Psoas muscle (tissue), 7 donors: ENCODE measurements at regions not wholly inside any gene's neighbourhood (a gene's known extent, or its start where the extent isn't known, plus 50 kb on each side); places are given as distances from the start of the nearest gene placed in this dataset.

Source experiments
- ATAC-seq, 4 donors: fragments of 200-7000 bp; cut with Tn5 transposase; one replicate each; pipeline ENCODE4 v1.9.1; 2020; ENCODE audit warnings: moderate library complexity in 3 of 4, mild to moderate bottlenecking in 2 of 4
- DNase-seq, 2 donors: peaks; one replicate each; pipeline ENCODE4 v3.0.0-alpha.2; 2020
- H3K27ac ChIP-seq: fragments of 200-600 bp; one replicate; pipeline ENCODE4 v1.8.0; 2022
- H3K27me3 ChIP-seq, 3 donors: fragments of 200-600 bp in 1 of 3; one replicate each; pipeline versions ENCODE4 v1.6.1 to v1.8.0; 2013 to 2022; ENCODE audit warnings: low read length in 2 of 3, mild to moderate bottlenecking in 2 of 3, moderate library complexity in 1 of 3; ENCODE audit not compliant: insufficient read depth in 3 of 3
- H3K36me3 ChIP-seq, 2 donors: fragments of 200-600 bp in 1 of 2; one replicate each; pipeline versions ENCODE4 v1.6.1 to v1.8.0; 2013 to 2022; ENCODE audit warnings: low read depth in 1 of 2, mild to moderate bottlenecking in 1 of 2, moderate library complexity in 1 of 2; ENCODE audit not compliant: insufficient read depth in 1 of 2
- H3K4me1 ChIP-seq: fragments of 200-600 bp; one replicate; pipeline ENCODE4 v1.8.0; 2022
- H3K4me3 ChIP-seq: fragments of 200-600 bp; one replicate; pipeline ENCODE4 v1.8.0; 2022; ENCODE audit warnings: mild to moderate bottlenecking
- H3K9me3 ChIP-seq: fragments of 200-600 bp; one replicate; pipeline ENCODE4 v1.8.0; 2022
- CTCF ChIP-seq: fragments of 200-600 bp; IDR thresholded peaks from one replicate; pipeline ENCODE4 v1.8.0; 2022; ENCODE audit warnings: antibody characterized with exemption
- WGBS, 3 donors: extraction: QIAGEN DNeasy Blood & Tissue Kit; methylation state at CpG; one replicate each; pipeline versions ENCODE4 v1.1.6 to v1.1.7; 2013; 5-methylcytosine and 5-hydroxymethylcytosine counted together
- intact Hi-C, 2 donors: fragments of 100-400 bp; cut with DNase I; formaldehyde crosslinking; loops; one replicate each; pipeline versions ENCODE4 v1.11.0 to v1.14.2; 2022
- donor health status: healthy with polysubstance abuse.
- donor health status: DM: no; HTN: no; CAD: no; lungs with moderate emphysema.
- donor health status: Bipolar disorder and iron deficiency.
- donor health status: healthy.
- donor health status: DM: yes; HTN: yes; CAD: no.
- donor health status: DM: no; HTN: no; CAD: no.
- donor health status: DM: yes; HTN: yes; CAD: no.

- H3K9me3 ChIP-seq, result no peaks in the 10 kb centered on the region
- WGBS, 3 donors, result 64 to 88% (median 80%) methylated on average over 3 of the region's 3 CpGs
- intact Hi-C loops, result no loop called here
- no peaks in the 10 kb centered on the region for H3K27me3 ChIP-seq
- no peak overlapping the region for H3K27ac ChIP-seq
- TF ChIP-seq CTCF, result no peak
- DNase-seq (no peak), ATAC-seq (no peak)
- H3K4me1 ChIP-seq, result no peaks in the 10 kb centered on the region
- no peaks in the 10 kb centered on the region for H3K36me3 ChIP-seq
- H3K4me3 ChIP-seq, result no peak overlapping the region
Observed at GRCh38 chr16:60605176-60605575, 1431.1 kb downstream of the CDH8 start.

DNA sequence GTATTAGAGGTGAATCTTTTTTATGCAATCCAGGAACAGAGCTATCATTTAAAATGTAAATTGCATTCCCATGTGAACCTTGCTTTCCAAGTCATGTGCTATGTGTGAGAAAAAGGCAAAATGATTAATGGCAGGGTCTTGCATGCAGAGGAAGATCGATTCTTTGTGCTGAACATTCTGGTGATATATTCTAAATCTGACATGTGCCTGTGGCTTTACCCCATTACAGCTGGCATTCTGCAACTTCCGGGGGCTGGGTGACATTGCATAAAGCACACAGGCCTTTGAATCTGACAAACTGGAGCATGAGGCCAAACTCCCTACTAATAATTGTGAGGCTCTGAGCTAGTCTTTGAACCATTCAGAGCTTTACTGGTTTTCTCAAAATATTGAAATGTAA, 1449.7 kb downstream of the CDH8 start:
- Histone ChIP-seq H3K4me3 (no peak overlapping the region), H3K27ac (no peak overlapping the region), H3K4me1 (no peaks in the 10 kb centered on the region), H3K36me3 (no peaks in the 10 kb centered on the region), H3K27me3 (no peaks in the 10 kb centered on the region), H3K9me3 (no peaks in the 10 kb centered on the region)
- no peak for DNase-seq
- ATAC-seq, result no peak
- intact Hi-C loops, result no loop called here
- 53 to 66% (median 62%) methylated on average over 2 of the region's 2 CpGs for WGBS, 3 donors
- TF ChIP-seq CTCF, result no peak

DNA sequence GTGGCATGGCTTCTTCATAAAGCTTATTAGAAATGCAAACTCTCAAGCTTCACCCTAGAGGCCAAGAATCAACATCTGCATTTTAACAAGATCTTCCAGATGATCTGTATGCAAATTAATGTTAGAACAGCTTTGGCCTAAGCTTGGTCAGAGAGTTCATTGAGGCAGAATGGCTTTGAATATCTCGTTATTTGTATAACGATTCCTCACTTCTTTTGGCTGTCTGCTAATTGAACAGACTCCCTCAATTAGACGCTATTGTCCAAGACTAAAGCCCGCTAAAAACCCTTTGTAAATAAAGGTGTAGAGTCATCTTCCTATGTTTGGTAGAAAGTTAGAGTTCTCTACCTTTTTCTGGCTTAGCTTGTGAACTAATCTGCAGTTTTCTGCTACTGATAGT, 1453.7 kb downstream of the CDH8 start:
- Histone ChIP-seq H3K27ac (no peak overlapping the region), H3K4me1 (no peaks in the 10 kb centered on the region), H3K27me3 (no peaks in the 10 kb centered on the region), H3K9me3 (no peaks in the 10 kb centered on the region), H3K36me3 (no peaks in the 10 kb centered on the region), H3K4me3 (no peak overlapping the region)
- WGBS, 3 donors, result 74 to 84% (median 78%) methylated on average over 4 of the region's 4 CpGs
- DNase-seq (no peak), ATAC-seq (no peak)
- intact Hi-C loops, result no loop called here
- TF ChIP-seq CTCF, result no peak

GRCh38 chr16:60566901-60567300, 1469.3 kb downstream of the CDH8 start:
- intact Hi-C loops, result no loop called here
- Histone ChIP-seq H3K9me3 (peaks cover 5% of the 10 kb centered on the region), H3K4me3 (no peak overlapping the region), H3K36me3 (no peaks in the 10 kb centered on the region), H3K4me1 (no peaks in the 10 kb centered on the region), H3K27ac (no peak overlapping the region), H3K27me3 (no peaks in the 10 kb centered on the region)
- DNase-seq, result no peak
- TF ChIP-seq CTCF, result no peak
- no peak for ATAC-seq

GRCh38 chr16:60564588-60564987, 1471.7 kb downstream of the CDH8 start:
- WGBS, 3 donors, result 77 to 82% (median 80%) methylated on average over 2 of the region's 2 CpGs
- DNase-seq (no peak), ATAC-seq (no peak)
- no peaks in the 10 kb centered on the region for H3K36me3 ChIP-seq
- TF ChIP-seq CTCF, result no peak
- peaks cover 5% of the 10 kb centered on the region for H3K9me3 ChIP-seq
- H3K4me3 ChIP-seq, result no peak overlapping the region
- no peaks in the 10 kb centered on the region for H3K27me3 ChIP-seq
- H3K27ac ChIP-seq, result no peak overlapping the region
- no peaks in the 10 kb centered on the region for H3K4me1 ChIP-seq
- intact Hi-C loops, result no loop called here
